Epithelial cell of esophagus (primary cell): ENCODE measurements at regions not wholly inside any gene's neighbourhood (a gene's known extent, or its start where the extent isn't known, plus 50 kb on each side); places are given as distances from the start of the nearest gene placed in this dataset.

ENCODE experiments used
- DNase-seq: peaks from one replicate; pipeline ENCODE4 v3.0.0; 2010; ENCODE audit warnings: low read depth
- H3K4me3 ChIP-seq: 2 replicates; pipeline ENCODE4 v1.5.1; 2011; ENCODE audit warnings: mild to moderate bottlenecking, low read length, control low read depth
- CTCF ChIP-seq: IDR thresholded peaks from 2 replicates; pipeline ENCODE4 v1.5.1; 2011; ENCODE audit warnings: low read depth, mild to moderate bottlenecking, low read length, control low read depth, inconsistent platforms; ENCODE audit not compliant: insufficient read depth; ENCODE audit errors: missing control alignments

- H3K4me3 ChIP-seq = no peak overlapping the region
- no peak for DNase-seq
- TF ChIP-seq CTCF = no peak
Observed at GRCh38 chr9:134217431-134218210, 53.3 kb upstream of the RNU6ATAC start.

DNA sequence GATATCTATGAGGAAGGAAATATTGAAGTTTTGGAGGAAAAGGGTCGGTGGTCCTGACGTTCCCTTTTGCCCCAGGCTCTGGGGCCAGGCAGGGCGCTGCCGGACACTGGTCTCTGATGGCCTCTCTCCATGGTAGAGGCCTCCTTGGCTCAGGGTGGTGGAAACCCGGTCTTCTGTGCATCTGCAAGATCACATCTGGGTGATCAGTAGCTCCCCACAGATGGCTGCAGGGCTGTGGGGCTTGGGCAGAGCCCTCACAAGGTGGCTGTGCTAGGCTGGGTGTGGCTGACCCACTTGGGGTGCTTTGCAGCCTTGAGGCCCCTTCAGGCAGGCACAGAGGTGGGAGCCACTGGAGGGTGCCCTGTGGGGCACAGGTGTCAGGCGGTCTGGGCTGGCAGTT lies 53.9 kb upstream of the RNU6ATAC start:
- H3K4me3 ChIP-seq = no peak overlapping the region
- TF ChIP-seq CTCF = no peak
- DNase-seq = no peak

GRCh38 chr9:134219646-134220060 lies 55.3 kb upstream of the RNU6ATAC start:
- DNase-seq = no peak
- no peak for TF ChIP-seq CTCF

DNA sequence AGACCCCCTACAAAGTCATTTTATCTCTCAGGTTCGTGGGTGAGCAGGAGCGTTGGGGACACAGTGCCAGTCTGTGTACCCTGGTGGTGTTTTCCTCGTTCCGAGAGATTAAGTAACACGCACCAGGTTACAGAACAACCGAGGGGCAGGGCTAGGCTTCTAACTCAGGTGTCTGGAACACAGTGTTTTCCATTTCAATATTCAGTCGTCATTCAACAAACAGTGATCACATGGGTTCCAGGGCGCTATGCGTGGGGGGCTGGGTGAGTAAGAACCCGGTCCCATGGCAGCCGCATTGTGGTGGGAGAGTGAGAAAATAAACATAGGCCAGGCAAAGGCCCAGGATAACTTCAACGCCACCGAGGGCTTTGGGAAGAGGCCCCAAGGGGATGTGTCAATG lies 55.9 kb upstream of the RNU6ATAC start:
- no peak for TF ChIP-seq CTCF
- H3K4me3 ChIP-seq = no peak overlapping the region
- no peak for DNase-seq

More at GRCh38 chr9:134219646-134220060, 55.3 kb upstream of the RNU6ATAC start:
- H3K4me3 ChIP-seq = no peak overlapping the region

DNA sequence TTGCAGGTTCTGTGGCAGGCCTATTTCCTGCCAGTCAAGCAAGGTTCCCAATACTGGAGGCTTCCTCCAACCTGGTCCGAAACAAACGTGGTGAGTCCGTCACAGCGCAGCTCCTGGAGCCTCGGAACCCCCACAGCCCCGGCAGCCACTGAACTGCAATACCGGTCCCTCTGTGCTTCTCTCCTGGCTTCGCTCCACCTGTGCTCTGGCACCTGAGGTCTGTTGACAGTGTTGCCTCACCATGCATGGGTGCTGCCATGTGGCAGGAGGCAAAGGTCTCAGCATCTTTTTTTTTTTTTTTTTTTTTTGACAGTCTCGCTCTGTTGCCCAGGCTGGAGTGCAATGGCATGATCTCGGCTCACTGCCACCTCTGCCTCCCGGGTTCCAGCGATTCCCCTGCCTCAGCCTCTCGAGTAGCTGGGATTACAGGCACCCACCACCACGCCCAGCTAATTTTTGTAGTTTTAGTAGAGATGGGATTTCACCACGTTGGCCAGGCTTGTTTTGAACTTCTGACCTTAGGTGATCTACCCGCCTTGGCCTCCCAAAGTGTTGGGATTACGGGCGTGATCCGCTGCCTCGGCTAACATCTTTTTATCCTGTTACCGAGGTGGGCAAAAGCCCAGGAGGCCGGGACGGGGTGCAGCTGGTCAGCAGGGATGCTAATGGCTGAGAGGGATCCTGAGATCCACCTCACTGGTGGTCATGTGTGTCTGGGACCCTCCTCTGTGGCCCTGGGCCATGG lies 57.1 kb upstream of the RNU6ATAC start:
- no peak overlapping the region for H3K4me3 ChIP-seq
- no peak for DNase-seq
- TF ChIP-seq CTCF = no peak

DNA sequence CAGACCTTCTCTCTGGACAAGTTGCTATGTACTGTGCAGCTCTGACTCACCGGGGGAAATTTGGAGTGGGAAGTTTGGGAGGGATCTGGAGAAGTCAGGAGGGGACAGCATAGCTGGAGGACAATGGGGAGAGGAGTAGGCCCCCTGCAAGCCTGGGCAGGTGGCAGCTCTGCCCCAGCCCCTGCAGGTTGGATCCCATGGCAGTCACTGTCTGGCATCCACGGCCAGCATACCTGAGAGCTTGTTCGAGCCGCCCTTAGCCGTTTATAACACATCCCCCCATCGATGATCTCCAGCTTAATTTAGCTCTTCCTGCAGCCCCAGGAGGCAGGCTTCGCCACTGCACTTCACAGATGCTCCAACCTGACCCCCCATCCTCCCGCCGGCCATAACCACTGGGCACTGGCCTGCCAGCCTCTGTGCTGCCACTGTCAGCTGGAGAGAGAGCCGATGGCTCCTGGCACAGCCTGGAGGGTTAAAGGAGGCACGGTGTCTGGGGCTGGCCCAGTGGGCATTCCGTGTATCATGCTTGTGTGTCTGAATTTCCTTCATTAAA lies 57.7 kb upstream of the RNU6ATAC start:
- DNase-seq = peak; percentile 2
- H3K4me3 ChIP-seq = no peak overlapping the region
- no peak for TF ChIP-seq CTCF
